Gastroesophageal sphincter (tissue), 4 donors: ENCODE measurements at regions not wholly inside any gene's neighbourhood (a gene's known extent, or its start where the extent isn't known, plus 50 kb on each side); places are given as distances from the start of the nearest gene placed in this dataset.

Experiments used
- ATAC-seq: fragments of 150-250 bp; one replicate; pipeline ENCODE4 v1.9.1; 2016; ENCODE audit warnings: mild to moderate bottlenecking, moderate library complexity
- H3K27ac ChIP-seq, 4 donors: fragments of 200-600 bp; sonication (generic) in 3 of 4; 1 replicate in 3 of 4; 2 replicates in 1 of 4; pipeline ENCODE4 v1.5.1; 2016 to 2019
- H3K27me3 ChIP-seq: fragments of 200-600 bp; sonication (generic); one replicate; pipeline ENCODE4 v1.5.1; 2019
- H3K36me3 ChIP-seq, 2 donors: fragments of 200-600 bp; sonication (generic); one replicate each; pipeline ENCODE4 v1.5.1; 2019; ENCODE audit warnings: control low read depth in 1 of 2
- H3K4me1 ChIP-seq, 3 donors: fragments of 200-600 bp; sonication (generic); 1 replicate in 2 of 3; 2 replicates in 1 of 3; pipeline ENCODE4 v1.5.1; 2016 to 2019; ENCODE audit warnings: control low read depth in 2 of 3
- H3K4me3 ChIP-seq, 2 donors: fragments of 200-600 bp; sonication (generic); one replicate each; pipeline ENCODE4 v1.5.1; 2019; ENCODE audit warnings: mild to moderate bottlenecking in 1 of 2, moderate library complexity in 1 of 2
- H3K9me3 ChIP-seq, 3 donors: fragments of 200-600 bp; sonication (generic); one replicate each; pipeline ENCODE4 v1.5.1; 2017 to 2019; ENCODE audit warnings: control low read depth in 2 of 3
- EP300 ChIP-seq: sonication (generic); formaldehyde crosslinking; IDR thresholded peaks from one replicate; pipeline ENCODE4 v1.6.1; 2017; ENCODE audit warnings: antibody characterized with exemption, mild to moderate bottlenecking
- POLR2A ChIP-seq, 2 donors: fragments of 450-650 bp; IDR thresholded peaks; one replicate each; pipeline ENCODE4 v1.6.1; 2017; ENCODE audit warnings: antibody characterized with exemption in 2 of 2, mild to moderate bottlenecking in 2 of 2, moderate library complexity in 1 of 2
- POLR2AphosphoS5 ChIP-seq: sonication (generic); formaldehyde crosslinking; IDR thresholded peaks from one replicate; pipeline ENCODE4 v1.6.1; 2017; ENCODE audit warnings: antibody characterized with exemption
- WGBS, 2 donors: methylation state at CpG; one replicate each; pipeline ENCODE4 v1.1.5; 2018; ENCODE audit warnings: low coverage in 1 of 2; 5-methylcytosine and 5-hydroxymethylcytosine counted together
- TF ChIP-seq, protein P1 (sequence below), 4 experiments: fragments of 200-600 bp in 2 of 4; fragments of 450-650 bp in 2 of 4; sonication (generic) in 1 of 4; IDR thresholded peaks; one replicate each; pipeline ENCODE4 v1.5.1; 2017 to 2019; ENCODE audit warnings: antibody characterized with exemption in 4 of 4, mild to moderate bottlenecking in 2 of 4, moderate library complexity in 2 of 4

DNA sequence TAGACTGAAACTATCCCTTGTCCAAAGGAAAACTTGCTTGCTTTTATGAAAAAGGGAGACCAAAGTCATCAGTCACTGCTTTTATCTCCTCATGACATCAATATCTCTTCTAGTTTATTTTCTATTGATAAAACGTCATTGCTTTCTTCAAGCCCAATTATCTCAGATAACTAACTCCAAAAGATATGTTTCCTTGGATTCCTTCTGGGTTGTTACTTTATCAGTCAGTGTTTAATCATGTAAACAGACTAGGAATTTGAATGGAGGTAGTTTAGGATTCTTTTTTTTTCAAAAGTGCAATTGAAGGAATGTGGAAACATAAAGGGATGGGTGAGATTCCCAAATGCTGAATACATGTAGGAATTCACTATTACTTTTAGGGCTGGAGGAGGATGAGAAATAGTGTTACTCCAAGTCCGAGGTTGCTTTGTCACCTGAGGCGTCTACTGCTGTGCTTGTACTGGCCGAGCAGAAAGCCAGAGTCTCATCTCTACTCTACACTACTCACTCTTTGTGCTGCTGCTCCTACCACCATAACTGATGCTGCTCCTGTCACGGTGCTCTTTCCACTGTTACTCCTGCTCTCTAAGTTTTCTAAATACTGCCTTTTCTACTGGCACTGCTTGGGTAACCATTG is 1697.1 kb upstream of the NUDT12 start:
- WGBS, 2 donors = 66 to 83% methylated on average over 3 to 5 of the region's 5 CpGs
- Histone ChIP-seq H3K4me1 (no peaks in the 10 kb centered on the region), H3K4me3 (no peak overlapping the region), H3K36me3 (no peaks in the 10 kb centered on the region), H3K27me3 (no peaks in the 10 kb centered on the region), H3K27ac (no peak overlapping the region), H3K9me3 (no peaks in the 10 kb centered on the region)
- ATAC-seq = no peak
- TF ChIP-seq, protein P1, sequence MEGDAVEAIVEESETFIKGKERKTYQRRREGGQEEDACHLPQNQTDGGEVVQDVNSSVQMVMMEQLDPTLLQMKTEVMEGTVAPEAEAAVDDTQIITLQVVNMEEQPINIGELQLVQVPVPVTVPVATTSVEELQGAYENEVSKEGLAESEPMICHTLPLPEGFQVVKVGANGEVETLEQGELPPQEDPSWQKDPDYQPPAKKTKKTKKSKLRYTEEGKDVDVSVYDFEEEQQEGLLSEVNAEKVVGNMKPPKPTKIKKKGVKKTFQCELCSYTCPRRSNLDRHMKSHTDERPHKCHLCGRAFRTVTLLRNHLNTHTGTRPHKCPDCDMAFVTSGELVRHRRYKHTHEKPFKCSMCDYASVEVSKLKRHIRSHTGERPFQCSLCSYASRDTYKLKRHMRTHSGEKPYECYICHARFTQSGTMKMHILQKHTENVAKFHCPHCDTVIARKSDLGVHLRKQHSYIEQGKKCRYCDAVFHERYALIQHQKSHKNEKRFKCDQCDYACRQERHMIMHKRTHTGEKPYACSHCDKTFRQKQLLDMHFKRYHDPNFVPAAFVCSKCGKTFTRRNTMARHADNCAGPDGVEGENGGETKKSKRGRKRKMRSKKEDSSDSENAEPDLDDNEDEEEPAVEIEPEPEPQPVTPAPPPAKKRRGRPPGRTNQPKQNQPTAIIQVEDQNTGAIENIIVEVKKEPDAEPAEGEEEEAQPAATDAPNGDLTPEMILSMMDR (IDR thresholded peaks at IDR 0.05) = no peak
- TF ChIP-seq EP300 (no peak), POLR2AphosphoS5 (no peak), POLR2A (IDR thresholded peaks at IDR 0.05) (no peak)

DNA sequence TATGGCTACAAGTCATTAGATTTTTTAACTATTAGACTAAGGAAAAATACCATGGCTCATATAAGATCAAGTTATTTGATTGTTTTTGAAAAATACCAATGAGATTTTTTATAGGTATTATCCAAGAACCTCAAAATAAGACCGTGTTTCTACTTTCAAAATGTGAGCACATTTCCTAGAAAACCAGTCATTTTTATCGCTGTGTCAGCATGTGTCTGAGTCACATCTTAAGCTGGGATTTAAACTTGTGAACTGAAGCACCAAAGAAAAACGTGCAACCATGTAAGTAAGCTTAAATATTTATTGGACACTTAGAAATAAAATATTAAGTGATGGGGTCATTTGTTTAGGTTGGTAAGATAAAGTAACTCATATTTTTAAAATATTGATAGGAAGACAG is 1676.0 kb upstream of the NUDT12 start:
- no peak for ATAC-seq
- Histone ChIP-seq H3K27ac (no peak overlapping the region), H3K36me3 (no peaks in the 10 kb centered on the region), H3K4me3 (no peak overlapping the region), H3K4me1 (no peaks in the 10 kb centered on the region), H3K27me3 (no peaks in the 10 kb centered on the region), H3K9me3 (no peaks in the 10 kb centered on the region)
- TF ChIP-seq, protein P1 (IDR thresholded peaks at IDR 0.05) = no peak
- TF ChIP-seq EP300 = no peak
- TF ChIP-seq POLR2A (IDR thresholded peaks at IDR 0.05) = no peak
- TF ChIP-seq POLR2AphosphoS5 = no peak
- 44 to 45% methylated on average over 3 of the region's 3 CpGs for whole genome bisulfite sequencing, 2 donors

DNA sequence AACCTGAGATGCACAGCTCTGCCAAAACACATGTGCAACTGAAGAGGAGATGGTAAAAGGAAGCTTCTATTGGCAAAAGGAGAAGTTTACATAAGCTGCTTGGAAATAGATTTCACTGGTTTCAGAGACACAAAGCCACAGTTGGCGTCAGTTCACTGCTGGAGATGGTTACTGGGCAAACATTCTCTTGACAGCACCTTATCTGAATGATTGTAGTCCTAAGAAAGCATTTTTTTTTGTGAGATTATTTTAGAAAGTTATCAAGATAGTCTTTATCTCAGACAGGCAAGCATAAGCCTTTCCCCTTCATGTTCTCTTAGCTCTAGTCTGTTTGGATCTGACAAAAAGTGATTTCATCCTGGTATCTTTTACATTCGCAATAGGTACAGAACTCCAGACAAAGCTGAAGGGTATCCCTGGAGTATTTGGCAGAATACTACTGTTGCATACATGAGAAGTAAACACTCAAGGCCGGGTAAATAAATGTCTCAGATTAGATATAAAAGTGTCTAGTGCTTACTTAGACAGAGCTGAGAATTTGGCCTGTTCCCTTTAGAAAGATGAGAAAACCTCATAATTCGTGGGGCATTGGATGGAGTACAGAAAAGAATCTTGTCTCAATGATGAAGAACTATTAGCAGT is 1668.0 kb upstream of the NUDT12 start:
- Histone ChIP-seq H3K9me3 (no peaks in the 10 kb centered on the region), H3K36me3 (no peaks in the 10 kb centered on the region), H3K4me3 (no peak overlapping the region), H3K4me1 (no peaks in the 10 kb centered on the region), H3K27me3 (no peaks in the 10 kb centered on the region), H3K27ac (no peak overlapping the region)
- TF ChIP-seq EP300 (no peak), POLR2A (IDR thresholded peaks at IDR 0.05) (no peak)
- TF ChIP-seq, protein P1 (IDR thresholded peaks at IDR 0.05) = no peak
- 41 to 49% methylated on average over 4 of the region's 4 CpGs for WGBS, 2 donors
- no peak for ATAC-seq

DNA sequence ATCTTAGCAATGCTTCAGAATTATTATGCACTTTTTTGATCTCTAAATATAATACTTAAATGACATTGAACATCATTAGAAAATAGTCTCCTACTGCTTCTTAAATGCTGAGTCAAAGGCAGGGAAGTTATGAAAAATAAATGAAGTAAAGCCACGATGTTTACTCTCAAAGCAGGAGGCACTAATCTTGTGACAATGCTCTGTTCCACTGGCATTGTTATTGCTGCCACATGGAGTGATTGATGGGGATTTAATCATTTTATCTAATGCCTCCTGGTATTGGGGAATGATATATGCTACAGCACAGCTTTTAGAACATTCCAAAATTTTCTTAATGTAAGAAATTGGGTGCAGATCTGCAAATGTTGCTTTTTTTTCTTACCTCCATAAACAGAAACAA is 1655.4 kb upstream of the NUDT12 start:
- no peaks in the 10 kb centered on the region for H3K36me3 ChIP-seq
- no peak for TF ChIP-seq POLR2A (IDR thresholded peaks at IDR 0.05)
- TF ChIP-seq, protein P1 (IDR thresholded peaks at IDR 0.05) = no peak
- TF ChIP-seq EP300 = no peak
- no peak for ATAC-seq
- WGBS, 2 donors = 20 to 25% methylated on average over 1 of the region's 1 CpG
- no peaks in the 10 kb centered on the region for H3K9me3 ChIP-seq
- H3K27ac ChIP-seq = no peak overlapping the region
- no peaks in the 10 kb centered on the region for H3K4me1 ChIP-seq
- H3K4me3 ChIP-seq = no peak overlapping the region
- no peaks in the 10 kb centered on the region for H3K27me3 ChIP-seq

DNA sequence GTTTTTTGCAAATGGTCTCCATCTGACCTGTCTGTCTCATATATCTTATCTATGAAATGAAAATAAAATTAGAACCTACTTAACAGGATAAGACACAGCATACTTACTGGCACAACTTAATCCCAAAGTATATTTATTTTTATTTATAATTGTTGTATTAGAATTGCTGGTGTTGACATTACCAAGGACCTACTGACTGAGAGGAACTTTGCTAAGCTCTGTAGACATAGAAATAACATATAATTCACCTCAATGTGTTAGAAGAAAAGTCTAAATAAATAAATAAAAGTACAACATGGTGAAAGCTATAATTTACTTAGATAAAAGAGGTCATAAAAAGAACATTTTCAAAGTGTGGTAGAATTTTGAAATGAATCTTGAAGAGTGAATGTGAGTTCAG is 1650.5 kb upstream of the NUDT12 start:
- Histone ChIP-seq H3K27ac (no peak overlapping the region), H3K4me1 (no peaks in the 10 kb centered on the region), H3K36me3 (no peaks in the 10 kb centered on the region), H3K4me3 (no peak overlapping the region), H3K9me3 (no peaks in the 10 kb centered on the region), H3K27me3 (no peaks in the 10 kb centered on the region)
- no peak for ATAC-seq
- TF ChIP-seq POLR2A (IDR thresholded peaks at IDR 0.05) (no peak), POLR2AphosphoS5 (no peak), EP300 (no peak)
- TF ChIP-seq, protein P1 (IDR thresholded peaks at IDR 0.05) = no peak
